ENCODE measurements at regions not wholly inside any gene's neighbourhood (a gene's known extent, or its start where the extent isn't known, plus 50 kb on each side); places are given as distances from the start of the nearest gene placed in this dataset.

DNA sequence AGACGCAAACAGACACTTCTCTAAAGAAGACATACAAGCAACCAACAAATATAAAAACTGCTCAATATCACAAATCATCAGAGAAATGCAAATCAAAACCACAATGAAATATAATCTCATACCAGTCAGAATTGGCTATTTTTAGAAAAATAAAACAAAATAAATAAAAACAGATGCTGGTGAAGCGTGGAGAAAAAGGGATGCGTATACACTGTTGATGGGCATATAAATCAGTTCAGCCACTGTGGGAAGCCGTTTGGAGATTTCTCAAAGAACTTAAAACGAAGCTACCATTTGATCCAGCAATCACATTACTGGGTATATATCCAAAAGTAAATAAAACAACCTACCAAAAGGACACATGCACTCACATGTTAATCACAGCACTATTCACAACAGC, 206.2 kb downstream of the HNMT start:
- TF ChIP-seq, protein P1, sequence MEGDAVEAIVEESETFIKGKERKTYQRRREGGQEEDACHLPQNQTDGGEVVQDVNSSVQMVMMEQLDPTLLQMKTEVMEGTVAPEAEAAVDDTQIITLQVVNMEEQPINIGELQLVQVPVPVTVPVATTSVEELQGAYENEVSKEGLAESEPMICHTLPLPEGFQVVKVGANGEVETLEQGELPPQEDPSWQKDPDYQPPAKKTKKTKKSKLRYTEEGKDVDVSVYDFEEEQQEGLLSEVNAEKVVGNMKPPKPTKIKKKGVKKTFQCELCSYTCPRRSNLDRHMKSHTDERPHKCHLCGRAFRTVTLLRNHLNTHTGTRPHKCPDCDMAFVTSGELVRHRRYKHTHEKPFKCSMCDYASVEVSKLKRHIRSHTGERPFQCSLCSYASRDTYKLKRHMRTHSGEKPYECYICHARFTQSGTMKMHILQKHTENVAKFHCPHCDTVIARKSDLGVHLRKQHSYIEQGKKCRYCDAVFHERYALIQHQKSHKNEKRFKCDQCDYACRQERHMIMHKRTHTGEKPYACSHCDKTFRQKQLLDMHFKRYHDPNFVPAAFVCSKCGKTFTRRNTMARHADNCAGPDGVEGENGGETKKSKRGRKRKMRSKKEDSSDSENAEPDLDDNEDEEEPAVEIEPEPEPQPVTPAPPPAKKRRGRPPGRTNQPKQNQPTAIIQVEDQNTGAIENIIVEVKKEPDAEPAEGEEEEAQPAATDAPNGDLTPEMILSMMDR (IDR thresholded peaks at IDR 0.05; ENCODE audit: control insufficient read depth, insufficient read depth, low read depth, low read length, missing control alignments): no peak
- DNase-seq (ENCODE audit: low read depth): no peak
- H3K4me3 ChIP-seq (ENCODE audit: control insufficient read depth, low read depth, low read length): no peak overlapping the region

GRCh38 chr2:138171244-138171643, 207.0 kb downstream of the HNMT start:
- DNase-seq (ENCODE audit: low read depth): no peak
- TF ChIP-seq, protein P1 (IDR thresholded peaks at IDR 0.05; ENCODE audit: control insufficient read depth, insufficient read depth, low read depth, low read length, missing control alignments): no peak
- no peak overlapping the region for H3K4me3 ChIP-seq (ENCODE audit: control insufficient read depth, low read depth, low read length)

DNA sequence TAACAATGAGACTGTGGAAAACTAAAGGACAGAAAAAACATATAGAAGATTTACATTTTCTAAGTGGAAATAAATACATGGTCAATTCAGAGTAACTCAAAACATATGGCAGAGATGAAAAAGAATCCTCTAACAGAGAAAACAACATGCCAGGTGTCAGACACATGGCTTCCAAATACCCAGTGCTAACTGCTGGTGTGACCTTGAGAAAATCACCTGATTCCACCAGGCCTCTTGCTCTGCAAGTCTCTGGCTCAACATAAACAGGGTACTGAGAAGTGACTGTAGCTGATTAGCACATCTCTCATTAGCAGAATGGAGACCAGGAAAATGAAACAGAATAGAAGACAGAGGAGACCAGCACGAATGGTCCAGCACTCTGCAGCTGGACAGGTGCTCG, 210.8 kb downstream of the HNMT start:
- TF ChIP-seq, protein P1 (IDR thresholded peaks at IDR 0.05; ENCODE audit: control insufficient read depth, insufficient read depth, low read depth, low read length, missing control alignments): no peak
- DNase-seq (ENCODE audit: low read depth): no peak
- no peak overlapping the region for H3K4me3 ChIP-seq (ENCODE audit: control insufficient read depth, low read depth, low read length)

GRCh38 chr2:138176862-138177439, 212.7 kb downstream of the HNMT start:
- no peak for DNase-seq (ENCODE audit: low read depth)
- H3K4me3 ChIP-seq (ENCODE audit: control insufficient read depth, low read depth, low read length): no peak overlapping the region
- TF ChIP-seq, protein P1 (IDR thresholded peaks at IDR 0.05; ENCODE audit: control insufficient read depth, insufficient read depth, low read depth, low read length, missing control alignments): no peak

GRCh38 chr2:138177693-138178092, 213.4 kb downstream of the HNMT start:
- no peak overlapping the region for H3K4me3 ChIP-seq (ENCODE audit: control insufficient read depth, low read depth, low read length)
- no peak for DNase-seq (ENCODE audit: low read depth)
- TF ChIP-seq, protein P1 (IDR thresholded peaks at IDR 0.05; ENCODE audit: control insufficient read depth, insufficient read depth, low read depth, low read length, missing control alignments): no peak

- no peak for DNase-seq (ENCODE audit: low read depth)
- TF ChIP-seq, protein P1 (IDR thresholded peaks at IDR 0.05; ENCODE audit: control insufficient read depth, insufficient read depth, low read depth, low read length, missing control alignments): peak; percentile 6
- H3K4me3 ChIP-seq (ENCODE audit: control insufficient read depth, low read depth, low read length): no peak overlapping the region
Measured at GRCh38 chr2:138180692-138181386, 216.6 kb downstream of the HNMT start.

All from AG09309 (cell line).